Spleen (tissue), 11 donors: ENCODE measurements at regions not wholly inside any gene's neighbourhood (a gene's known extent, or its start where the extent isn't known, plus 50 kb on each side); places are given as distances from the start of the nearest gene placed in this dataset.

ENCODE experiments used
- DNase-seq: peaks from one replicate; pipeline ENCODE4 v3.0.0-alpha.2; 2020
- H3K27ac ChIP-seq, 8 donors: fragments of 200-600 bp; sonication (generic) in 7 of 8; 1 replicate in 4 of 8; 2 replicates in 4 of 8; pipeline versions ENCODE4 v1.5.0 to v1.8.0; 2016 to 2021; ENCODE audit warnings: inconsistent platforms in 4 of 8, mild to moderate bottlenecking in 4 of 8, moderate library complexity in 1 of 8
- H3K27me3 ChIP-seq, 7 donors: fragments of 200-600 bp; sonication (generic) in 6 of 7; replicated peaks in 1 of 7; 1 replicate in 4 of 7; 2 replicates in 3 of 7; pipeline versions ENCODE4 v1.5.0 to v1.8.0; 2016 to 2021; ENCODE audit warnings: inconsistent platforms in 3 of 7, mild to moderate bottlenecking in 1 of 7
- H3K36me3 ChIP-seq, 6 donors: fragments of 200-600 bp; sonication (generic) in 5 of 6; 1 replicate in 4 of 6; 2 replicates in 2 of 6; pipeline versions ENCODE4 v1.5.0 to v1.8.0; 2016 to 2021; ENCODE audit warnings: inconsistent platforms in 2 of 6
- H3K4me1 ChIP-seq, 6 donors: fragments of 200-600 bp; sonication (generic) in 5 of 6; 1 replicate in 3 of 6; 2 replicates in 3 of 6; pipeline versions ENCODE4 v1.5.0 to v1.8.0; 2016 to 2021; ENCODE audit warnings: inconsistent platforms in 3 of 6
- H3K4me3 ChIP-seq, 8 donors: fragments of 200-600 bp; sonication (generic) in 7 of 8; 1 replicate in 4 of 8; 2 replicates in 4 of 8; pipeline versions ENCODE4 v1.5.0 to v1.8.0; 2016 to 2021; ENCODE audit warnings: inconsistent platforms in 4 of 8, mild to moderate bottlenecking in 4 of 8, moderate library complexity in 2 of 8
- H3K9me3 ChIP-seq, 8 donors: fragments of 200-600 bp; sonication (generic) in 7 of 8; 1 replicate in 4 of 8; 2 replicates in 4 of 8; pipeline versions ENCODE4 v1.5.0 to v1.8.0; 2016 to 2021; ENCODE audit warnings: inconsistent platforms in 4 of 8
- POLR2A ChIP-seq, 3 donors: fragments of 450-650 bp; IDR thresholded peaks; one replicate each; pipeline ENCODE4 v1.5.1; 2017; ENCODE audit warnings: antibody characterized with exemption in 3 of 3, mild to moderate bottlenecking in 1 of 3
- POLR2AphosphoS5 ChIP-seq, 3 donors: sonication (generic); formaldehyde crosslinking; IDR thresholded peaks; one replicate each; pipeline ENCODE4 v1.5.1; 2017; ENCODE audit warnings: antibody characterized with exemption in 3 of 3
- WGBS, 5 donors: extraction: QIAGEN DNeasy Blood & Tissue Kit in 3 of 5; methylation state at CpG; one replicate each; pipeline versions ENCODE4 v1.1.5 to v1.1.7; 2013 to 2018; 5-methylcytosine and 5-hydroxymethylcytosine counted together
- intact Hi-C: fragments of 100-400 bp; cut with DNase I; formaldehyde crosslinking; loops from one replicate; pipeline ENCODE4 v1.15.0; 2023; ENCODE audit warnings: low total_unique reads
- TF ChIP-seq, protein P1 (sequence below), 11 experiments: fragments of 200-600 bp in 7 of 11; fragments of 450-650 bp in 4 of 11; sonication (generic) in 4 of 11; IDR thresholded peaks in 8 of 11; conservative IDR thresholded peaks in 3 of 11; 1 replicate in 7 of 11; 2 replicates in 4 of 11; pipeline versions ENCODE4 v1.4.0 to v1.8.0; 2016 to 2021; ENCODE audit warnings: antibody characterized with exemption in 11 of 11, inconsistent platforms in 4 of 11, mild to moderate bottlenecking in 1 of 11
- donor health status: healthy with polysubstance abuse.
- donor health status: DM: no; HTN: no; CAD: no; lungs with moderate emphysema.
- donor health status: DM: no; HTN: no; CAD: no.
- donor health status: Bipolar disorder and iron deficiency.
- donor health status: healthy.
- donor health status: DM: no; HTN: no; CAD: no.
- donor health status: DM: yes; HTN: yes; CAD: no.

DNA sequence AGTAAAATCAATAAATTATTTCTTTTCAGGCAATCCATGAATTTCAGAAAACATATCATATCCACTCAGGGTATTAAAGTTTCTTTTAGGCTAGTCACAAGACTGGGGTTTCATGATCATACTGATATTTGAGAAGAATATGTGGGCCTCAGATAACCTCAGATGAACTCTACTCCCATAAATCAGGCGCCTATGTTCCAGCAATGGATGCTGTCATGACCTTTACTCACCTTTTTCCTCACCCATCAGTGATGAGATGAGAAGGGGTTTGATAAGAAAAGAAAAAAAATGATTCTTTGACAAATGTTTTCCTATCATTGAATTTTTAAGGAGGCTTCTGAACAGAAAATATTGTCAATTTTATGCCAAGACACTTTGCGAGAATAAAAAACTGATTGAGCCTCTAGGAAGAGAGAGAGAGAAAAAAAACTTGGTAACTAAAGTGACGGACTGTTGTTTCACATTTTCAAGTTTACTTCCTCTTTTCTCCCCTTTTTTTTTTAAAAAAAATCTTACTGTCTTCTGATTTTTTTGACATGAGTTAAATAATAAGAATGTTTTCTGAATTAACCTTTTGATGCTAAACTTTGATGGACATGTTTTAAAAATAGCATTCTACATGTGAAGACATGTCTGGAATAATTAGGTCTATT is 309.1 kb upstream of the MAP2 start:
- DNase-seq = no peak
- intact Hi-C loops = no loop called here
- no peak overlapping the region for H3K27ac ChIP-seq
- no peaks in the 10 kb centered on the region for H3K4me1 ChIP-seq
- TF ChIP-seq, protein P1, sequence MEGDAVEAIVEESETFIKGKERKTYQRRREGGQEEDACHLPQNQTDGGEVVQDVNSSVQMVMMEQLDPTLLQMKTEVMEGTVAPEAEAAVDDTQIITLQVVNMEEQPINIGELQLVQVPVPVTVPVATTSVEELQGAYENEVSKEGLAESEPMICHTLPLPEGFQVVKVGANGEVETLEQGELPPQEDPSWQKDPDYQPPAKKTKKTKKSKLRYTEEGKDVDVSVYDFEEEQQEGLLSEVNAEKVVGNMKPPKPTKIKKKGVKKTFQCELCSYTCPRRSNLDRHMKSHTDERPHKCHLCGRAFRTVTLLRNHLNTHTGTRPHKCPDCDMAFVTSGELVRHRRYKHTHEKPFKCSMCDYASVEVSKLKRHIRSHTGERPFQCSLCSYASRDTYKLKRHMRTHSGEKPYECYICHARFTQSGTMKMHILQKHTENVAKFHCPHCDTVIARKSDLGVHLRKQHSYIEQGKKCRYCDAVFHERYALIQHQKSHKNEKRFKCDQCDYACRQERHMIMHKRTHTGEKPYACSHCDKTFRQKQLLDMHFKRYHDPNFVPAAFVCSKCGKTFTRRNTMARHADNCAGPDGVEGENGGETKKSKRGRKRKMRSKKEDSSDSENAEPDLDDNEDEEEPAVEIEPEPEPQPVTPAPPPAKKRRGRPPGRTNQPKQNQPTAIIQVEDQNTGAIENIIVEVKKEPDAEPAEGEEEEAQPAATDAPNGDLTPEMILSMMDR (IDR thresholded peaks at IDR 0.05 in 8 of 11, conservative IDR thresholded peaks at IDR 0.05 in 3 of 11) = no peak
- TF ChIP-seq POLR2A (IDR thresholded peaks at IDR 0.05) = no peak
- no peaks in the 10 kb centered on the region for H3K36me3 ChIP-seq
- no peak overlapping the region for H3K4me3 ChIP-seq
- 29 to 40% (median 30%) methylated on average over 3 of the region's 3 CpGs for WGBS, 5 donors
- no peaks in the 10 kb centered on the region for H3K27me3 ChIP-seq
- H3K9me3 ChIP-seq = no peaks in the 10 kb centered on the region

DNA sequence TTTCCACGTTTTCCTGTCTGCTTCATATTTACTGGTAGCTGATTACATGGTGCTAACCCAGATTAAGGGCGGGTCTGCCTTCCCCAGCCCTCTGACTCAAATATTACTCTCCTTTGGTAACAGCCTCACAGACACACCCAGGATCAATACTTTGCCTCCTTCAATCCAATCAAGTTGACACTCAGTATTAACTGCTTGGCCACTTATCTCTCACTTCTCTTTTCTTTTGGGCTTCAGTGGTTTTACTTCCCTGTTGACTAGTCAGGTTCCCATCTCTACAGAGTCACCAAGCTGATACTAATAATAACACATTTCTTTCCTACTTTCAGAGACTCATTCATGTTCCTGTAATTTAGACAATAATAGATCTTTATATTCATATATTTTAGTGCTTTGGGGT is 302.2 kb upstream of the MAP2 start:
- TF ChIP-seq, protein P1 (IDR thresholded peaks at IDR 0.05 in 8 of 11, conservative IDR thresholded peaks at IDR 0.05 in 3 of 11) = no peak
- TF ChIP-seq POLR2AphosphoS5 (IDR thresholded peaks at IDR 0.05) (no peak), POLR2A (IDR thresholded peaks at IDR 0.05) (no peak)
- Histone ChIP-seq H3K27me3 (no peaks in the 10 kb centered on the region), H3K4me3 (no peak overlapping the region), H3K9me3 (peaks cover 0 to 10% (median 0%) of the 10 kb centered on the region in 8 donors), H3K27ac (no peak overlapping the region), H3K4me1 (no peaks in the 10 kb centered on the region), H3K36me3 (no peaks in the 10 kb centered on the region)
- DNase-seq = no peak
- intact Hi-C loops = no loop called here
- WGBS, 5 donors = 58 to 79% (median 66%) methylated on average over 2 of the region's 2 CpGs

- no peaks in the 10 kb centered on the region for H3K27me3 ChIP-seq
- DNase-seq = no peak
- TF ChIP-seq, protein P1 (IDR thresholded peaks at IDR 0.05 in 8 of 11, conservative IDR thresholded peaks at IDR 0.05 in 3 of 11) = no peak
- TF ChIP-seq POLR2A (IDR thresholded peaks at IDR 0.05) (no peak), POLR2AphosphoS5 (IDR thresholded peaks at IDR 0.05) (no peak)
- 82 to 94% (median 90%) methylated on average over 1 of the region's 1 CpG for WGBS, 5 donors
- peaks cover 0 to 9% (median 0%) of the 10 kb centered on the region in 8 donors for H3K9me3 ChIP-seq
- intact Hi-C loops = no loop called here
- no peaks in the 10 kb centered on the region for H3K36me3 ChIP-seq
- no peaks in the 10 kb centered on the region for H3K4me1 ChIP-seq
- H3K27ac ChIP-seq = no peak overlapping the region
- no peak overlapping the region for H3K4me3 ChIP-seq
These were observed 298.6 kb upstream of the MAP2 start for GRCh38 chr2:209125291-209125690.

- TF ChIP-seq, protein P1 (IDR thresholded peaks at IDR 0.05 in 8 of 11, conservative IDR thresholded peaks at IDR 0.05 in 3 of 11) = no peak
- TF ChIP-seq POLR2A (IDR thresholded peaks at IDR 0.05) (no peak), POLR2AphosphoS5 (IDR thresholded peaks at IDR 0.05) (no peak)
- WGBS, 5 donors = 62 to 74% (median 67%) methylated on average over 3 of the region's 3 CpGs
- Histone ChIP-seq H3K27ac (no peak overlapping the region), H3K9me3 (peaks cover 0 to 13% (median 0%) of the 10 kb centered on the region in 8 donors), H3K4me1 (no peaks in the 10 kb centered on the region), H3K27me3 (no peaks in the 10 kb centered on the region), H3K4me3 (no peak overlapping the region), H3K36me3 (no peaks in the 10 kb centered on the region)
- intact Hi-C loops = no loop called here
- no peak for DNase-seq
These were observed 285.8 kb upstream of the MAP2 start for GRCh38 chr2:209138079-209138478.
